ENCODE measurements at regions not wholly inside any gene's neighbourhood (a gene's known extent, or its start where the extent isn't known, plus 50 kb on each side); places are given as distances from the start of the nearest gene placed in this dataset.

DNA sequence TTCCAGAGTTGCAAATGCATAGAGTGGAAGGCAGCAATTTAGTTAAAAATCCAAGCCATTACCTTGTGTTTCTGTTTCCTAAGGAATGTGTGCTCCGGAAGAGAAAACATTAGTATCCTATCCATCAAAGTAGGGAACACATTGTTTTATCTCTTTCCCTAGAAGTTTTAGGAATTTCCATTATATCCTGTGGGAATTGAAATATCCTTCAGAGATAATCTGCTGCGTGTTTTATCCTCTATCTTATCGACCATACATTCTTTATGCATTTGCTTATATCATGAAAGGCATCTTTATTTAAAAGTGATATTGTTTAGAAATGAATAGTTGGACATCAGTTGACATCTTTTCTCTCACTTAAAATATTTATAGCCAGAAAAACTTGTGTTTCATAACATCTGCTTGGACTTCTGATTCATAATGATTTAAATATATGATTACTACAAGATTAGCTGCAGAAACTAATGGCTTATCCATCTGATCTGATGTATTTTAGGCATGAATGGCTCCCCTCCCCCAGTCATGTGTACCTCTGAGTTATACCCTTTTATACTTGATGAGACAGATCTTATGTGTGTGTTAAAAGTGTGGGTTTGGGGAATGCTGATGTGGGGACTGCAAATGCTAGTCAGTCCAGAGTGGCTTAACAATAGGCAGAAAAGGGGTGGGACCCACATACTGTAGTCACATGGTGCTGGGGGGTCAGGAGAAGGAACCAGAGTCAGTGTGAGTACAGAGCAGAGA is 136.2 kb upstream of the ARHGAP28 start:
- H3K27ac Mint-ChIP-seq, result no peak overlapping the region
- CTCF ChIA-PET, result no interaction called here
- no peak overlapping the region for H3K4me2 ChIP-seq (replicated peaks; ENCODE audit: low read depth, low read length, poor library complexity, severe bottlenecking)
- DNase-seq, result no peak
- no peaks in the 10 kb centered on the region for H3K79me2 ChIP-seq (ENCODE audit: control insufficient read depth, insufficient read depth, low read length)
- H3K27me3 Mint-ChIP-seq, result no peaks in the 10 kb centered on the region
- POLR2A ChIA-PET, result no interaction called here
- no peaks in the 10 kb centered on the region for H3K36me3 ChIP-seq (replicated peaks in 1 of 2; ENCODE audit: control extremely low read depth in 1 of 2, control insufficient read depth in 1 of 2, extremely low read depth in 1 of 2, insufficient read depth in 2 of 2, low read length in 1 of 2)
- no peak overlapping the region for H3K4me3 Mint-ChIP-seq
- no CpG with 5 or more reads among the region's 3 CpGs for WGBS (ENCODE audit: insufficient coverage)
- no peak for ATAC-seq (ENCODE audit: low read depth)
- TF ChIP-seq, protein P1, sequence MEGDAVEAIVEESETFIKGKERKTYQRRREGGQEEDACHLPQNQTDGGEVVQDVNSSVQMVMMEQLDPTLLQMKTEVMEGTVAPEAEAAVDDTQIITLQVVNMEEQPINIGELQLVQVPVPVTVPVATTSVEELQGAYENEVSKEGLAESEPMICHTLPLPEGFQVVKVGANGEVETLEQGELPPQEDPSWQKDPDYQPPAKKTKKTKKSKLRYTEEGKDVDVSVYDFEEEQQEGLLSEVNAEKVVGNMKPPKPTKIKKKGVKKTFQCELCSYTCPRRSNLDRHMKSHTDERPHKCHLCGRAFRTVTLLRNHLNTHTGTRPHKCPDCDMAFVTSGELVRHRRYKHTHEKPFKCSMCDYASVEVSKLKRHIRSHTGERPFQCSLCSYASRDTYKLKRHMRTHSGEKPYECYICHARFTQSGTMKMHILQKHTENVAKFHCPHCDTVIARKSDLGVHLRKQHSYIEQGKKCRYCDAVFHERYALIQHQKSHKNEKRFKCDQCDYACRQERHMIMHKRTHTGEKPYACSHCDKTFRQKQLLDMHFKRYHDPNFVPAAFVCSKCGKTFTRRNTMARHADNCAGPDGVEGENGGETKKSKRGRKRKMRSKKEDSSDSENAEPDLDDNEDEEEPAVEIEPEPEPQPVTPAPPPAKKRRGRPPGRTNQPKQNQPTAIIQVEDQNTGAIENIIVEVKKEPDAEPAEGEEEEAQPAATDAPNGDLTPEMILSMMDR (IDR thresholded peaks at IDR 0.05), result no peak
- no peak for TF ChIP-seq EZH2 (IDR thresholded peaks at IDR 0.05; ENCODE audit: borderline replicate concordance, insufficient read depth, low read depth, low read length, poor library complexity, severe bottlenecking)
- H3K9me3 Mint-ChIP-seq (ENCODE audit: insufficient read depth), result no peaks in the 10 kb centered on the region
- intact Hi-C loops (cut with micrococcal nuclease), result no loop called here
- no peaks in the 10 kb centered on the region for H4K20me1 ChIP-seq (ENCODE audit: control insufficient read depth, insufficient read depth, low read length, poor library complexity, severe bottlenecking)
- no peak overlapping the region for H3K9ac ChIP-seq (ENCODE audit: low read length)
- H2AFZ ChIP-seq (ENCODE audit: insufficient read depth, low read depth, low read length, poor library complexity, severe bottlenecking), result no peak overlapping the region
- H3K9me3 ChIP-seq (ENCODE audit: control extremely low read depth in 1 of 3, control insufficient read depth in 2 of 3, insufficient read depth in 1 of 3, low read length in 2 of 3), result peaks cover 0 to 5% (median 0%) of the 10 kb centered on the region in 3 donors
- no peak overlapping the region for H3K27ac ChIP-seq (ENCODE audit: low read length in 2 of 2)
- H3K4me1 Mint-ChIP-seq, result no peaks in the 10 kb centered on the region
- no peak overlapping the region for H3K4me3 ChIP-seq (ENCODE audit: control extremely low read depth in 1 of 5, extremely low read depth in 1 of 5, insufficient read depth in 1 of 5, low read depth in 2 of 5, low read length in 4 of 5)
- no peaks in the 10 kb centered on the region for H3K4me1 ChIP-seq (ENCODE audit: control insufficient read depth in 2 of 2, insufficient read depth in 2 of 2, low read length in 2 of 2)
- H3K27me3 ChIP-seq (replicated peaks in 1 of 4; ENCODE audit: control extremely low read depth in 1 of 4, control insufficient read depth in 3 of 4, insufficient read depth in 4 of 4, low read length in 3 of 4), result no peaks in the 10 kb centered on the region

DNA sequence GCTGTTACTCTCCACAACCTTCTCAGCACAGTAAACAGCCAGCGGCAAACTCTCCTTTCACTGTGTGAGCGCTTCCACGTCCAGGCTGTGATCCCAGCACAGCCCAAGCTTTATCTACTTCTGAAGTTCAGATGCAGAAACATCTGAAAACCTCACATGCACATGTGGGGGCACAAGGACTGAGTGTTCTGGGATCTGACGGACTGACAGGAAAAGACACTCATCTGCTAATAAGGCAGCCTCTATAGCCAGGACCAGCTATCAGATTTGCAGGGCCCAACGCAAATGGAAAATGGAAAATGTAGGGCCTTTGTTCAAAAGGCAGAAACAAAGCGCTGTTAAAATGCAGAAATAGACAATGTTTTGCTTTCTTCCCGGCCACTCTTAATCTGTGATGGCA is 133.8 kb upstream of the ARHGAP28 start:
- H3K27me3 ChIP-seq (replicated peaks in 1 of 4; ENCODE audit: control extremely low read depth in 1 of 4, control insufficient read depth in 3 of 4, insufficient read depth in 4 of 4, low read length in 3 of 4), result no peaks in the 10 kb centered on the region
- no peaks in the 10 kb centered on the region for H3K79me2 ChIP-seq (ENCODE audit: control insufficient read depth, insufficient read depth, low read length)
- H3K4me2 ChIP-seq (replicated peaks; ENCODE audit: low read depth, low read length, poor library complexity, severe bottlenecking), result no peak overlapping the region
- no peak overlapping the region for H3K4me3 Mint-ChIP-seq
- H3K9me3 ChIP-seq (ENCODE audit: control extremely low read depth in 1 of 3, control insufficient read depth in 2 of 3, insufficient read depth in 1 of 3, low read length in 2 of 3), result peaks cover 0 to 7% (median 0%) of the 10 kb centered on the region in 3 donors
- no peaks in the 10 kb centered on the region for H3K4me1 ChIP-seq (ENCODE audit: control insufficient read depth in 2 of 2, insufficient read depth in 2 of 2, low read length in 2 of 2)
- no peaks in the 10 kb centered on the region for H3K36me3 ChIP-seq (replicated peaks in 1 of 2; ENCODE audit: control extremely low read depth in 1 of 2, control insufficient read depth in 1 of 2, extremely low read depth in 1 of 2, insufficient read depth in 2 of 2, low read length in 1 of 2)
- ATAC-seq (ENCODE audit: low read depth), result no peak
- TF ChIP-seq EZH2 (IDR thresholded peaks at IDR 0.05; ENCODE audit: borderline replicate concordance, insufficient read depth, low read depth, low read length, poor library complexity, severe bottlenecking), result no peak
- TF ChIP-seq, protein P1 (IDR thresholded peaks at IDR 0.05), result no peak
- intact Hi-C loops (cut with micrococcal nuclease), result no loop called here
- H3K27ac Mint-ChIP-seq, result no peak overlapping the region
- no peaks in the 10 kb centered on the region for H3K9me3 Mint-ChIP-seq (ENCODE audit: insufficient read depth)
- H3K27ac ChIP-seq (ENCODE audit: low read length in 2 of 2), result no peak overlapping the region
- H2AFZ ChIP-seq (ENCODE audit: insufficient read depth, low read depth, low read length, poor library complexity, severe bottlenecking), result no peak overlapping the region
- ChIA-PET CTCF (no interaction called here), POLR2A (no interaction called here)
- no peaks in the 10 kb centered on the region for H4K20me1 ChIP-seq (ENCODE audit: control insufficient read depth, insufficient read depth, low read length, poor library complexity, severe bottlenecking)
- no peaks in the 10 kb centered on the region for H3K27me3 Mint-ChIP-seq
- H3K4me1 Mint-ChIP-seq, result no peaks in the 10 kb centered on the region
- WGBS (ENCODE audit: insufficient coverage), result 96% methylated on average over 7 of the region's 7 CpGs
- no peak overlapping the region for H3K9ac ChIP-seq (ENCODE audit: low read length)
- DNase-seq, result no peak
- H3K4me3 ChIP-seq (ENCODE audit: control extremely low read depth in 1 of 5, extremely low read depth in 1 of 5, insufficient read depth in 1 of 5, low read depth in 2 of 5, low read length in 4 of 5), result no peak overlapping the region
